PFSK-1 (cell line): ENCODE measurements at regions not wholly inside any gene's neighbourhood (a gene's known extent, or its start where the extent isn't known, plus 50 kb on each side); places are given as distances from the start of the nearest gene placed in this dataset.

ENCODE experiments used
- FOXP2 ChIP-seq: optimal IDR thresholded peaks from 2 replicates; pipeline ENCODE3; 2011; ENCODE audit warnings: borderline replicate concordance, control low read depth, inconsistent platforms; ENCODE audit not compliant: insufficient read depth; ENCODE audit errors: extremely low read length, extremely low read depth
- POLR2AphosphoS5 ChIP-seq: IDR thresholded peaks from 2 replicates; pipeline ENCODE4 v1.6.1; 2012; ENCODE audit warnings: low read depth, mild to moderate bottlenecking, control low read depth, low read length, moderate library complexity
- SIN3A ChIP-seq: IDR thresholded peaks from 2 replicates; pipeline ENCODE4 v1.6.1; 2012; ENCODE audit warnings: mild to moderate bottlenecking, low read length, moderate library complexity, borderline replicate concordance; ENCODE audit not compliant: insufficient read depth
- TAF1 ChIP-seq: IDR thresholded peaks from 2 replicates; pipeline ENCODE4 v1.6.1; 2012; ENCODE audit warnings: low read length, control low read depth, borderline replicate concordance; ENCODE audit not compliant: insufficient read depth
- TF ChIP-seq, protein P1 (sequence below), 2 experiments: IDR thresholded peaks; 2 replicates each; pipeline versions ENCODE4 v1.6.1 to v1.8.0; 2011 to 2012; ENCODE audit warnings: low read depth in 2 of 2, low read length in 2 of 2, control low read depth in 1 of 2, inconsistent platforms in 1 of 2, mild to moderate bottlenecking in 1 of 2, moderate library complexity in 1 of 2; ENCODE audit not compliant: insufficient read depth in 1 of 2

DNA sequence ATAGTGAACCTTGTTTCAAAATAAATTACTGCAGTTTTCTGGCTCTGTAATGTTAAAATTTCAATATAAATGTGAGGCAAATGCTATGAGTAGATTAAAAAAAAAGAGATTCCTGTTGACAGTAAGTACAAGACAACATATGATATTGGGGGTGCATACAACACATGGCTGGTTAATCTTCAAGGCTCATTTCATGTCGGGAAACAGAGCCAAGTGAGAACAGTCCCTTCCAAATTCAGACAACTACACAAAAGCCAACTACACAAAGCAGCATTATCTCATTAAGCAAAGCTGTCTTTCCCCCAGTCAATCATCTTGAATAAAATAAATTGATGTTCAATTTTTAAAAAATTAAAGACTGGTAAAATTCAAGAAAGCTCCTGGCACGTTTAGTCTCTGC, 549.2 kb downstream of the CCDC85A start:
- TF ChIP-seq SIN3A: no peak
- TF ChIP-seq FOXP2: no peak
- TF ChIP-seq, protein P1, sequence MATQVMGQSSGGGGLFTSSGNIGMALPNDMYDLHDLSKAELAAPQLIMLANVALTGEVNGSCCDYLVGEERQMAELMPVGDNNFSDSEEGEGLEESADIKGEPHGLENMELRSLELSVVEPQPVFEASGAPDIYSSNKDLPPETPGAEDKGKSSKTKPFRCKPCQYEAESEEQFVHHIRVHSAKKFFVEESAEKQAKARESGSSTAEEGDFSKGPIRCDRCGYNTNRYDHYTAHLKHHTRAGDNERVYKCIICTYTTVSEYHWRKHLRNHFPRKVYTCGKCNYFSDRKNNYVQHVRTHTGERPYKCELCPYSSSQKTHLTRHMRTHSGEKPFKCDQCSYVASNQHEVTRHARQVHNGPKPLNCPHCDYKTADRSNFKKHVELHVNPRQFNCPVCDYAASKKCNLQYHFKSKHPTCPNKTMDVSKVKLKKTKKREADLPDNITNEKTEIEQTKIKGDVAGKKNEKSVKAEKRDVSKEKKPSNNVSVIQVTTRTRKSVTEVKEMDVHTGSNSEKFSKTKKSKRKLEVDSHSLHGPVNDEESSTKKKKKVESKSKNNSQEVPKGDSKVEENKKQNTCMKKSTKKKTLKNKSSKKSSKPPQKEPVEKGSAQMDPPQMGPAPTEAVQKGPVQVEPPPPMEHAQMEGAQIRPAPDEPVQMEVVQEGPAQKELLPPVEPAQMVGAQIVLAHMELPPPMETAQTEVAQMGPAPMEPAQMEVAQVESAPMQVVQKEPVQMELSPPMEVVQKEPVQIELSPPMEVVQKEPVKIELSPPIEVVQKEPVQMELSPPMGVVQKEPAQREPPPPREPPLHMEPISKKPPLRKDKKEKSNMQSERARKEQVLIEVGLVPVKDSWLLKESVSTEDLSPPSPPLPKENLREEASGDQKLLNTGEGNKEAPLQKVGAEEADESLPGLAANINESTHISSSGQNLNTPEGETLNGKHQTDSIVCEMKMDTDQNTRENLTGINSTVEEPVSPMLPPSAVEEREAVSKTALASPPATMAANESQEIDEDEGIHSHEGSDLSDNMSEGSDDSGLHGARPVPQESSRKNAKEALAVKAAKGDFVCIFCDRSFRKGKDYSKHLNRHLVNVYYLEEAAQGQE (IDR thresholded peaks at IDR 0.05; ENCODE audit: insufficient read depth in 1 of 2, low read depth in 2 of 2, low read length in 2 of 2): no peak
- TF ChIP-seq TAF1: no peak
- no peak for TF ChIP-seq POLR2AphosphoS5

GRCh38 chr2:56739413-56739812, 555.6 kb downstream of the CCDC85A start:
- TF ChIP-seq POLR2AphosphoS5 (no peak), TAF1 (no peak), FOXP2 (no peak), SIN3A (no peak)
- TF ChIP-seq, protein P1 (IDR thresholded peaks at IDR 0.05; ENCODE audit: insufficient read depth in 1 of 2, low read depth in 2 of 2, low read length in 2 of 2): no peak

- TF ChIP-seq, protein P1 (IDR thresholded peaks at IDR 0.05; ENCODE audit: insufficient read depth in 1 of 2, low read depth in 2 of 2, low read length in 2 of 2): no peak
- TF ChIP-seq TAF1: no peak
- TF ChIP-seq POLR2AphosphoS5: no peak
- no peak for TF ChIP-seq FOXP2
- TF ChIP-seq SIN3A: no peak
Measured at GRCh38 chr2:56741601-56742102, 557.9 kb downstream of the CCDC85A start.

DNA sequence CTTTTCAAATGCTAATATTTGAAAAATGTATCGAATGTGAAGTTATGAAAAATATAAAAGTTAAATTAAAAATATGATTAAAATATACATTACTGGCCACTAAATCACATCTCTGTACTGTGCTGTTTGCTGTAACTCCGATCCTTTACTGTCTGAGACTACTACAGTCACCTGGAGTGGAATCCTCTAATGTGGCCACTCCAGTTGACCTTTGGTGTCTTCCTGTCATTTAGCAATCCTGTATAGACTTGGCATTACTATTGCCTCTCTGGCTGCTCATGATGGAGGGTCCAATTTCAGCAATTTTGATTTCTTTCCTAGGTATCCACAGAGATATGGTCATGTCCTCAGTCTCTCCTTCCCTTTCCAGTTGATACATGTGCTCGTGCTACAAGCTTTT, 560.0 kb downstream of the CCDC85A start:
- TF ChIP-seq FOXP2 (no peak), POLR2AphosphoS5 (no peak), SIN3A (no peak), TAF1 (no peak)
- TF ChIP-seq, protein P1 (IDR thresholded peaks at IDR 0.05; ENCODE audit: insufficient read depth in 1 of 2, low read depth in 2 of 2, low read length in 2 of 2): no peak
